ENCODE measurements at regions not wholly inside any gene's neighbourhood (a gene's known extent, or its start where the extent isn't known, plus 50 kb on each side); places are given as distances from the start of the nearest gene placed in this dataset.

- TF ChIP-seq SRF (IDR thresholded peaks at IDR 0.05; ENCODE audit: low read depth, low read length): no peak
- no peak for TF ChIP-seq ATF3 (IDR thresholded peaks at IDR 0.05; ENCODE audit: insufficient read depth, low read depth, low read length)
- TF ChIP-seq GABPA (IDR thresholded peaks at IDR 0.05; ENCODE audit: borderline replicate concordance, insufficient read depth, low read length): no peak
- no peak for TF ChIP-seq POLR2A (IDR thresholded peaks at IDR 0.05; ENCODE audit: control extremely low read depth in 1 of 2, low read depth in 2 of 2, low read length in 2 of 2)
- no peak for TF ChIP-seq CEBPB (IDR thresholded peaks at IDR 0.05; ENCODE audit: low read depth, low read length)
- no peak for TF ChIP-seq CTCF (IDR thresholded peaks at IDR 0.05; ENCODE audit: control extremely low read depth in 1 of 3, insufficient read depth in 1 of 3, low read depth in 1 of 3, low read length in 3 of 3)
- TF ChIP-seq EZH2 (IDR thresholded peaks at IDR 0.05; ENCODE audit: low read depth, low read length, severe bottlenecking): no peak
- no peak for TF ChIP-seq EP300 (IDR thresholded peaks at IDR 0.05; ENCODE audit: borderline replicate concordance in 1 of 2, low read depth in 2 of 2, low read length in 2 of 2)
- TF ChIP-seq ASH2L (IDR thresholded peaks at IDR 0.05; ENCODE audit: low read length): no peak
- TF ChIP-seq SIN3A (conservative IDR thresholded peaks at IDR 0.05 in 1 of 2, IDR thresholded peaks at IDR 0.05 in 1 of 2; ENCODE audit: low read depth in 1 of 2, low read length in 2 of 2): no peak
- no peak for TF ChIP-seq JUND (IDR thresholded peaks at IDR 0.05; ENCODE audit: low read length)
- no peak for TF ChIP-seq HDAC6 (IDR thresholded peaks at IDR 0.05; ENCODE audit: low read depth, low read length)
- no peak for TF ChIP-seq JUN (IDR thresholded peaks at IDR 0.05; ENCODE audit: low read depth, low read length)
Observed at GRCh38 chr2:74078466-74078865, 69.2 kb downstream of the BOLA3 start.
